H9 (cell line): ENCODE measurements at regions not wholly inside any gene's neighbourhood (a gene's known extent, or its start where the extent isn't known, plus 50 kb on each side); places are given as distances from the start of the nearest gene placed in this dataset.

Experiments
- DNase-seq: peaks from one replicate; pipeline ENCODE4 v3.0.0-alpha.2; 2017
- H2AFZ ChIP-seq: one replicate; pipeline ENCODE4 v1.6.1; 2013; ENCODE audit warnings: mild to moderate bottlenecking, low read length, control low read depth, moderate library complexity
- H2AK5ac ChIP-seq: 2 replicates; pipeline ENCODE4 v1.6.1; 2013; ENCODE audit warnings: low read length, control low read depth, mixed read lengths; ENCODE audit not compliant: insufficient read length
- H2BK120ac ChIP-seq: one replicate; pipeline ENCODE4 v1.6.1; 2013; ENCODE audit warnings: low read depth, mild to moderate bottlenecking, low read length, control low read depth, inconsistent platforms; ENCODE audit not compliant: poor library complexity, severe bottlenecking
- H2BK12ac ChIP-seq: 2 replicates; pipeline ENCODE4 v1.6.1; 2013; ENCODE audit warnings: low read length, control low read depth, mixed read lengths, low read depth; ENCODE audit not compliant: insufficient read length
- H2BK15ac ChIP-seq: 2 replicates; pipeline ENCODE4 v1.6.1; 2013; ENCODE audit warnings: low read depth, low read length, control low read depth
- H2BK20ac ChIP-seq: one replicate; pipeline ENCODE4 v1.6.1; 2013; ENCODE audit warnings: low read depth, mild to moderate bottlenecking, low read length, control low read depth, inconsistent platforms; ENCODE audit not compliant: poor library complexity, severe bottlenecking
- H2BK5ac ChIP-seq: 2 replicates; pipeline ENCODE4 v1.6.1; 2013; ENCODE audit warnings: low read length, control low read depth, mixed read lengths; ENCODE audit not compliant: insufficient read length
- H3K14ac ChIP-seq: 2 replicates; pipeline ENCODE4 v1.6.1; 2013; ENCODE audit warnings: low read length, control low read depth; ENCODE audit not compliant: insufficient read depth
- H3K18ac ChIP-seq: 2 replicates; pipeline ENCODE4 v1.6.1; 2013; ENCODE audit warnings: low read depth, mild to moderate bottlenecking, mixed read lengths, low read length, control low read depth; ENCODE audit not compliant: insufficient read length
- H3K23ac ChIP-seq: 2 replicates; pipeline ENCODE4 v1.6.1; 2013; ENCODE audit warnings: low read length, control low read depth, mixed read lengths, low read depth; ENCODE audit not compliant: insufficient read length
- H3K23me2 ChIP-seq: 2 replicates; pipeline ENCODE4 v1.6.1; 2013; ENCODE audit warnings: low read depth, mild to moderate bottlenecking, mixed read lengths, low read length, control low read depth; ENCODE audit not compliant: insufficient read length, poor library complexity, severe bottlenecking
- H3K27ac ChIP-seq: 2 replicates; pipeline ENCODE4 v1.5.1; 2013; ENCODE audit warnings: low read length, control low read depth, mixed read lengths, low read depth; ENCODE audit not compliant: insufficient read length
- H3K27me3 ChIP-seq: 2 replicates; pipeline ENCODE4 v1.6.1; 2013; ENCODE audit warnings: low read length, control low read depth, inconsistent platforms; ENCODE audit not compliant: insufficient read depth
- H3K4ac ChIP-seq: 2 replicates; pipeline ENCODE4 v1.6.1; 2013; ENCODE audit warnings: low read depth, mild to moderate bottlenecking, control low read depth, inconsistent platforms, low read length, moderate library complexity
- H3K4me1 ChIP-seq: 2 replicates; pipeline ENCODE4 v1.6.1; 2013; ENCODE audit warnings: low read length, control low read depth, inconsistent platforms; ENCODE audit not compliant: insufficient read depth
- H3K4me2 ChIP-seq: 2 replicates; pipeline ENCODE4 v1.6.1; 2013; ENCODE audit warnings: low read length, control low read depth, mixed read lengths; ENCODE audit not compliant: insufficient read length, insufficient read depth
- H3K56ac ChIP-seq: 2 replicates; pipeline ENCODE4 v1.6.1; 2013; ENCODE audit warnings: low read depth, mild to moderate bottlenecking, mixed read lengths, low read length, control low read depth; ENCODE audit not compliant: insufficient read length
- H3K79me1 ChIP-seq: 2 replicates; pipeline ENCODE4 v1.6.1; 2013; ENCODE audit warnings: low read depth, mild to moderate bottlenecking, moderate library complexity, low read length, control low read depth, inconsistent platforms; ENCODE audit not compliant: insufficient read depth, poor library complexity, severe bottlenecking
- H3K79me2 ChIP-seq: 2 replicates; pipeline ENCODE4 v1.6.1; 2013; ENCODE audit warnings: low read length, control low read depth, inconsistent platforms; ENCODE audit not compliant: insufficient read depth
- H3K9ac ChIP-seq: 2 replicates; pipeline ENCODE4 v1.6.1; 2013; ENCODE audit warnings: low read length, control low read depth, mixed read lengths; ENCODE audit not compliant: insufficient read length; ENCODE audit errors: extremely low read depth
- H3K9me3 ChIP-seq: one replicate; pipeline ENCODE4 v1.6.1; 2013; ENCODE audit warnings: low read depth, low read length, inconsistent platforms; ENCODE audit not compliant: control insufficient read depth
- H3T11ph ChIP-seq: one replicate; pipeline ENCODE4 v1.6.1; 2013; ENCODE audit warnings: mild to moderate bottlenecking, low read length, control low read depth, inconsistent platforms
- H4K20me1 ChIP-seq: one replicate; pipeline ENCODE4 v1.6.1; 2013; ENCODE audit not compliant: control insufficient read depth, insufficient read length, insufficient read depth
- H4K5ac ChIP-seq: 2 replicates; pipeline ENCODE4 v1.6.1; 2013; ENCODE audit warnings: low read depth, mild to moderate bottlenecking, mixed read lengths, low read length, control low read depth; ENCODE audit not compliant: insufficient read length
- H4K8ac ChIP-seq: replicated peaks from 2 replicates; pipeline ENCODE4 v1.6.1; 2013; ENCODE audit warnings: low read length, control low read depth, mixed read lengths, low read depth; ENCODE audit not compliant: insufficient read length
- H4K91ac ChIP-seq: 2 replicates; pipeline ENCODE4 v1.6.1; 2013; ENCODE audit warnings: low read depth, mild to moderate bottlenecking, moderate library complexity, mixed read lengths, low read length, control low read depth; ENCODE audit not compliant: insufficient read length
- H3K27ac Mint-ChIP-seq, 3 experiments: 2 replicates in 2 of 3; 3 replicates in 1 of 3; pipeline ENCODE4 v1.8.0; 2020 to 2021; ENCODE audit warnings: mixed read lengths in 3 of 3, mild to moderate bottlenecking in 1 of 3, moderate library complexity in 1 of 3
- H3K27me3 Mint-ChIP-seq: 2 replicates; pipeline ENCODE4 v1.8.0; 2021; ENCODE audit warnings: low read depth, mild to moderate bottlenecking, moderate library complexity, mixed read lengths
- H3K36me3 Mint-ChIP-seq, 3 experiments: 2 replicates in 2 of 3; 3 replicates in 1 of 3; pipeline ENCODE4 v1.8.0; 2020 to 2021; ENCODE audit warnings: low read depth in 3 of 3, mixed read lengths in 3 of 3; ENCODE audit not compliant: insufficient read depth in 1 of 3
- H3K4me1 Mint-ChIP-seq, 2 experiments: 2 replicates each; pipeline ENCODE4 v1.8.0; 2020; ENCODE audit warnings: mixed read lengths in 2 of 2
- H3K4me3 Mint-ChIP-seq, 2 experiments: 2 replicates in 1 of 2; 3 replicates in 1 of 2; pipeline ENCODE4 v1.8.0; 2020 to 2021; ENCODE audit warnings: mild to moderate bottlenecking in 2 of 2, mixed read lengths in 2 of 2, moderate library complexity in 1 of 2
- H3K9me3 Mint-ChIP-seq, 2 experiments: 2 replicates in 1 of 2; 3 replicates in 1 of 2; pipeline ENCODE4 v1.8.0; 2020; ENCODE audit warnings: mild to moderate bottlenecking in 2 of 2, mixed read lengths in 2 of 2, moderate library complexity in 1 of 2
- CTCF ChIP-seq: fragments of 200-600 bp; sonication (generic); conservative IDR thresholded peaks from 3 replicates; pipeline ENCODE4 v1.8.0; 2021; ENCODE audit warnings: antibody characterized with exemption, mild to moderate bottlenecking
- WGBS: extraction: QIAGEN DNeasy Blood & Tissue Kit; methylation state at CpG from one replicate; pipeline ENCODE4 v1.1.7; 2013; ENCODE audit warnings: missing lambda C conversion rate, low lambda C conversion rate, mixed read lengths; ENCODE audit not compliant: insufficient read length; ENCODE audit errors: extremely low coverage; 5-methylcytosine and 5-hydroxymethylcytosine counted together

GRCh38 chr1:5590717-5591116, 401.5 kb downstream of the NPHP4 start:
- Mint-ChIP-seq H3K4me3 (no peak overlapping the region), H3K4me1 (peaks cover 6 to 7% of the 10 kb centered on the region in 2 experiments), H3K27ac (no peak overlapping the region), H3K36me3 (peaks cover 2 to 7% (median 4%) of the 10 kb centered on the region in 3 experiments; a peak in 4 of 7 replicates), H3K9me3 (peaks cover 12 to 29% of the 10 kb centered on the region in 2 experiments; a peak in 4 of 5 replicates), H3K27me3 (peaks cover 13% of the 10 kb centered on the region)
- DNase-seq: no peak
- Histone ChIP-seq H3K14ac (no peak overlapping the region), H3K4me1 (no peaks in the 10 kb centered on the region; the same call in 1 of the 2 replicates), H3K27me3 (no peaks in the 10 kb centered on the region), H3K56ac (no peak overlapping the region), H2BK5ac (no peak overlapping the region), H3K4me2 (no peak overlapping the region), H4K20me1 (no peaks in the 10 kb centered on the region), H4K8ac (no peak overlapping the region), H4K91ac (no peak overlapping the region), H2AFZ (no peak overlapping the region), H3T11ph (no peak overlapping the region), H2BK15ac (no peak overlapping the region), H3K79me1 (no peaks in the 10 kb centered on the region), H3K23ac (no peak overlapping the region), H3K9me3 (no peaks in the 10 kb centered on the region), H3K9ac (no peak overlapping the region), H2BK12ac (no peak overlapping the region), H3K23me2 (no peaks in the 10 kb centered on the region), H2BK120ac (no peak overlapping the region), H3K27ac (no peak overlapping the region), H3K18ac (no peak overlapping the region), H3K4ac (no peak overlapping the region), H2AK5ac (no peak overlapping the region), H2BK20ac (no peak overlapping the region), H3K79me2 (no peaks in the 10 kb centered on the region), H4K5ac (no peak overlapping the region)
- no peak for TF ChIP-seq CTCF
- WGBS: no CpG with 5 or more reads among the region's 1 CpG
